ENCODE measurements at regions not wholly inside any gene's neighbourhood (a gene's known extent, or its start where the extent isn't known, plus 50 kb on each side); places are given as distances from the start of the nearest gene placed in this dataset.

- TF ChIP-seq CTCF (IDR thresholded peaks at IDR 0.05) (no peak), POLR2A (IDR thresholded peaks at IDR 0.05; ENCODE audit: low read depth) (no peak)
Measured at GRCh38 chrY:12289415-12289814, 411.6 kb upstream of the USP9Y start.
